ENCODE measurements at regions not wholly inside any gene's neighbourhood (a gene's known extent, or its start where the extent isn't known, plus 50 kb on each side); places are given as distances from the start of the nearest gene placed in this dataset.

DNA sequence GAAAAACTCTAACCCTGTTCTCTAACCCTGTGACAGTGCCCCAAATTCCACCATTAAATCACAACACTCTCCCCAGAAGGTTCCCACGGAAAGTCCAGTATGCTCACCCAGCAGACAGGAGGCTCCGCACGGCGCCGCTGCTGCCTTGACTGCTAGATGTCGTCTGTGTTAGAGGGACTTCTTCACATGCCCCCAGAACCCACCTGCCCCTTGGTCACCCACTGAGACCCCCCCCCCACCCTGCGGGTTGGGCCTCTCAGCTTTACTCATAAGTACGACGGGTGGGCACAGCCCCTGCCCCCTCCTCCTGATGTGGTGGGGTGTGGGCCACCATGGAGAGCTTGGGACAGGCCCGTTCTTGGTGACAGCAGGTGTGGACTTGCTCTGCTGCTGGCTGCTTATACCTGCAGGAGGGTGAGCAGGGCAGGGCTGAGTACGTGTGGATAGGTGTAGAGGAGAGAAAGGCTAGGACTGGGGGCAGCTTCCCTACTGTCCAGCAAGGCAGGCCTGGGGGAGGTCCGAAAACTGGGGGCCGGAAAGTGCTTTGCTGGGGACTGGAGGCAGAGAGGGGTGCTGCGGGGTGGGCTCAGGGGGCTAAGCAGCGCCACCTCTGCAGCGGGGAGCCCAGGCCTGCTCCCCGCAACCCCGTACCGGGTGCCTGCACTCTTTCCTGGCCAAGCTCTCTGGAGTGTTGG lies 57.5 kb upstream of the OLFM1 start (continued):
- TF ChIP-seq, protein P1, sequence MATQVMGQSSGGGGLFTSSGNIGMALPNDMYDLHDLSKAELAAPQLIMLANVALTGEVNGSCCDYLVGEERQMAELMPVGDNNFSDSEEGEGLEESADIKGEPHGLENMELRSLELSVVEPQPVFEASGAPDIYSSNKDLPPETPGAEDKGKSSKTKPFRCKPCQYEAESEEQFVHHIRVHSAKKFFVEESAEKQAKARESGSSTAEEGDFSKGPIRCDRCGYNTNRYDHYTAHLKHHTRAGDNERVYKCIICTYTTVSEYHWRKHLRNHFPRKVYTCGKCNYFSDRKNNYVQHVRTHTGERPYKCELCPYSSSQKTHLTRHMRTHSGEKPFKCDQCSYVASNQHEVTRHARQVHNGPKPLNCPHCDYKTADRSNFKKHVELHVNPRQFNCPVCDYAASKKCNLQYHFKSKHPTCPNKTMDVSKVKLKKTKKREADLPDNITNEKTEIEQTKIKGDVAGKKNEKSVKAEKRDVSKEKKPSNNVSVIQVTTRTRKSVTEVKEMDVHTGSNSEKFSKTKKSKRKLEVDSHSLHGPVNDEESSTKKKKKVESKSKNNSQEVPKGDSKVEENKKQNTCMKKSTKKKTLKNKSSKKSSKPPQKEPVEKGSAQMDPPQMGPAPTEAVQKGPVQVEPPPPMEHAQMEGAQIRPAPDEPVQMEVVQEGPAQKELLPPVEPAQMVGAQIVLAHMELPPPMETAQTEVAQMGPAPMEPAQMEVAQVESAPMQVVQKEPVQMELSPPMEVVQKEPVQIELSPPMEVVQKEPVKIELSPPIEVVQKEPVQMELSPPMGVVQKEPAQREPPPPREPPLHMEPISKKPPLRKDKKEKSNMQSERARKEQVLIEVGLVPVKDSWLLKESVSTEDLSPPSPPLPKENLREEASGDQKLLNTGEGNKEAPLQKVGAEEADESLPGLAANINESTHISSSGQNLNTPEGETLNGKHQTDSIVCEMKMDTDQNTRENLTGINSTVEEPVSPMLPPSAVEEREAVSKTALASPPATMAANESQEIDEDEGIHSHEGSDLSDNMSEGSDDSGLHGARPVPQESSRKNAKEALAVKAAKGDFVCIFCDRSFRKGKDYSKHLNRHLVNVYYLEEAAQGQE (IDR thresholded peaks at IDR 0.05; ENCODE audit: borderline replicate concordance): no peak
- TF ChIP-seq, protein P1 (CRISPR knock-in tag; IDR thresholded peaks at IDR 0.05; ENCODE audit: low read depth): no peak
- no peak for TF ChIP-seq TAF7 (tag; IDR thresholded peaks at IDR 0.05)
- TF ChIP-seq NR2C1 (IDR thresholded peaks at IDR 0.05): no peak
- no peak for TF ChIP-seq NR2C1 (tag; IDR thresholded peaks at IDR 0.05)
- TF ChIP-seq KDM2B (CRISPR knock-in tag; IDR thresholded peaks at IDR 0.05): no peak
- TF ChIP-seq ZNF263 (CRISPR knock-in tag; IDR thresholded peaks at IDR 0.05; ENCODE audit: borderline replicate concordance): no peak
- TF ChIP-seq, protein P2, sequence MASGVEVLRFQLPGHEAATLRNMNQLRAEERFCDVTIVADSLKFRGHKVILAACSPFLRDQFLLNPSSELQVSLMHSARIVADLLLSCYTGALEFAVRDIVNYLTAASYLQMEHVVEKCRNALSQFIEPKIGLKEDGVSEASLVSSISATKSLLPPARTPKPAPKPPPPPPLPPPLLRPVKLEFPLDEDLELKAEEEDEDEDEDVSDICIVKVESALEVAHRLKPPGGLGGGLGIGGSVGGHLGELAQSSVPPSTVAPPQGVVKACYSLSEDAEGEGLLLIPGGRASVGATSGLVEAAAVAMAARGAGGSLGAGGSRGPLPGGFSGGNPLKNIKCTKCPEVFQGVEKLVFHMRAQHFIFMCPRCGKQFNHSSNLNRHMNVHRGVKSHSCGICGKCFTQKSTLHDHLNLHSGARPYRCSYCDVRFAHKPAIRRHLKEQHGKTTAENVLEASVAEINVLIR (CRISPR knock-in tag; IDR thresholded peaks at IDR 0.05): no peak
- no peak for TF ChIP-seq TSC22D4 (tag; IDR thresholded peaks at IDR 0.05)
- no peak for TF ChIP-seq SIN3A (IDR thresholded peaks at IDR 0.05; ENCODE audit: borderline replicate concordance in 2 of 2, control insufficient read depth in 1 of 2, low read depth in 2 of 2, low read length in 2 of 2)
- TF ChIP-seq MTA3 (IDR thresholded peaks at IDR 0.05; ENCODE audit: borderline replicate concordance): no peak
- no peak for TF ChIP-seq ZNF24 (IDR thresholded peaks at IDR 0.05)
